KG1 (cell line): ENCODE measurements at regions not wholly inside any gene's neighbourhood (a gene's known extent, or its start where the extent isn't known, plus 50 kb on each side); places are given as distances from the start of the nearest gene placed in this dataset.
A peak's percentile ranks its signal among the peaks of the same experiment; 100 is the strongest.

Source experiments
- DNase-seq: peaks from one replicate; lab custom pipeline; 2025; lab: John Stamatoyannopoulos, UW

- no peak for DNase-seq
Observed at GRCh38 chr19:28405346-28405742, 807.6 kb downstream of the UQCRFS1 start.

GRCh38 chr19:28404472-28404871, 808.5 kb downstream of the UQCRFS1 start:
- no peak for DNase-seq

- no peak for DNase-seq
Observed at GRCh38 chr19:28403690-28404089, 809.3 kb downstream of the UQCRFS1 start.

GRCh38 chr19:28402701-28403290, 810.2 kb downstream of the UQCRFS1 start:
- no peak for DNase-seq

DNA sequence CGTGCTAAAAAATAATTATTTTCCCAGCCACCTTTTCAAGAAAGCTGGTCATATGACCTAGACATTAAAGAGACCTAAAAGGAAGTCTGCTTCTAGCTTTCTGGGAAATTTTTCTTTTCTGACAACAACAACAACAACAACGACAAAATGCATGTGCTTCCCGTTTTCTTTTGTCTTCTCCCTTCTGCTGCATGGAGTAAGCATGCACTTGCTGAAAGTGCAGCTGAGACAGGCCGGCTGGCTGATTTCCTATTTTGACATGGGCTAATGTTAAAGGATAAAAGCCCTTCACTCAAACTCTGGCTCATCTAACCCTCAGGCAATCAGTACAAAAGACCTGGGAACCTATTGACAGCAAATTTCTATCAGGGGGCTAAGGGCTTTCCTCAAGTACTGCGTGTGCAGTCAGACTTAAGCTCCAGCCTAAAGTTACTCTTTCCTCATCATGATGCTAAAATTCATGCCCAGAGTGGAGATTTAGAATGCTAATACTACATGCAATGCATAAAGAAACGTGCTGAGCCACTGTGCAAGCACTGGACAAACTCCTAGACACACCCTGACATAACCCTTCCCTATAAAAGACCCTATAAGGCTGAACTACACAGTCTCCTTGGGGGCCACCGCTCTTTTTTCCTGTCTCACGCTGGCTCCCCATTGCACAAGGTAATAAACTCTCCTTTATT, 811.1 kb downstream of the UQCRFS1 start:
- DNase-seq: no peak

DNA sequence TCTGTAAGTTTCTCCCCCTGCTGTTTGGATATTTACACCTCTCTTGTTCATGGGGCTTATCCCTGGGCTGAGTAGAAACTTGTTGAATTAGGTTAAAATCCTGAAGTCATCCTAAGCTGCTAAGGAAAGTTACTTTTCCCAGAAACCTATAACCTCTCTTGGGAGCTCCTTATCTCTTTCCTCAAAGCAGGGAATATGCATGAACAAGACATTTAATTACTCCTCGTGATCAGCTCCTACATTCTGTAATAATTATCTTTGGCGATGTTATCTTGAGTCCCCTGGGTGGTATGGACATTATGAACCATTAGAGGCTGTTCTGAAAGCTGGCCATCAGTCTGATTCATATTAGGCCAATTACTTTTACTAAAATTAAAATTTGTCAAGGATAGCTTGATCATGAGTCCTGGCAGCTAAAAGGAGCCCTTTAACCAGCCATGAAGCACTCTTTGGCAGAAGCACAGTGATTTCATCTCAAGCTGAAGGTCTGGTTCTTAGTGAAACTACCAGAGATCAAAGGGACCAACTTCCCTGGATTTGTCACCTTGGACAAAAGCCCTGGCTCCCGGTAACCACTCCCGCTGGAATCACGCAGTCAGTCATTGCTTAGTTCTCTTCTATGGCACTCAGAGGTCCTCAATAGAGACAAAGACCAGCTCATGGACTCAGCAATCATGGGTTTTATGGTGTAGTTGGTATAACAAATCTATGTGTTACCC, 811.8 kb downstream of the UQCRFS1 start:
- DNase-seq: no peak

DNA sequence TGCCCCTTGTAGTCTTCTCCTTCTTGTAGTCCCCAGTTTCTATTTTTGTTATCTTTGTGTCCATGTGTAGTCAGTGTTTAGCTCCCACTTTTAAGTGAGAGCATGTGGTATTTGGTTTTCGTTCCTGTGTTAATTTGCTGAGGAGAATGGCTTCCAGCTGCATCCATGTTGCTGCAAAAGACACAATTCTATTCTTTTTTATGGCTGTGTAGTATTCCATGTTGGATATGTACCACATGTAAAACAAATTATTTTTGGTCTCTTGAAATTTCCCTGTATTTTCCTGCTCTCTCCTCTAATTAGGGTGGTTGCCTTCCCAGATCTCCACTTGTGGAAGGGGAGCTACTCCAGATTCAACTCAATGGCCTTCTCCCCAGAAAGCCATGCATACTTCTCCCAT, 813.8 kb downstream of the UQCRFS1 start:
- no peak for DNase-seq

DNA sequence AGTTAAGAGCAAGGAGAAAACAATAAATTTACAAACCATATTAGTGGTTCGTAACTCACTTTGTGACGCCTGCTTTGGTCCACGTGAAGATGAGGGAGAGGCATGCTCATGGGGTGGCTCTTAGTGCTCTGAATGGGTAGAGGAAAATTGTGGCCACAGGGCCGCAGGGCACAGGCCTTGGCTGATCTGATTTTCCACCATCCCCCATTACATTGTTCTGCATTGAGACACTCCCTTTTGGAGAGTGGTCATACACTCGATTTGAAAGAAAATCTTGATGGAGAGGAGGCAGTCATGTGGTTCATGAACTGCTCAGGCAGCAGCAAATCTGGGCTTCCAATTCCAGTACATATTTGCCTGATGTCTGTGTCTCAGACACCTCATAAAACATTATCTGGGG, 815.2 kb downstream of the UQCRFS1 start:
- DNase-seq: no peak

DNA sequence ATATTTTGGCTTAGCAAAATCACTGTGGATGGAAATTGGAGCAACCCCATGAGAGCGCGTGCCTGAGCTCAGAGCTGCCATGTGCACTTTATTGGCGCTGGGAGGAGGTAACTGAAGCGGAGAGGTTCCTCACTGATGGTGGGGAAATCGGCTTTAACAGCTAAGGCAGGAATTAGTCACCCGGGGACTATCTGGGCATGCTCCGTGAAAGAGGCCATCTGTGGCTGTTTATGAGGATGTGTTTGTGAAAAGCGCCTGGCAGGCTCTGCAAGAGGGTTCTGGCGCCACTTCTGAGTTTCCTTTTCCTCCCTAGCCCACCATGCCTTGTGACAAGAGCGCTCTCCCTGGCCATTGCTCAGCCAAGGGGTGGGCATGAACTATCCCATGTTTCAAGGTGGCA, 815.6 kb downstream of the UQCRFS1 start:
- no peak for DNase-seq

GRCh38 chr19:28396287-28396831, 816.6 kb downstream of the UQCRFS1 start:
- no peak for DNase-seq

DNA sequence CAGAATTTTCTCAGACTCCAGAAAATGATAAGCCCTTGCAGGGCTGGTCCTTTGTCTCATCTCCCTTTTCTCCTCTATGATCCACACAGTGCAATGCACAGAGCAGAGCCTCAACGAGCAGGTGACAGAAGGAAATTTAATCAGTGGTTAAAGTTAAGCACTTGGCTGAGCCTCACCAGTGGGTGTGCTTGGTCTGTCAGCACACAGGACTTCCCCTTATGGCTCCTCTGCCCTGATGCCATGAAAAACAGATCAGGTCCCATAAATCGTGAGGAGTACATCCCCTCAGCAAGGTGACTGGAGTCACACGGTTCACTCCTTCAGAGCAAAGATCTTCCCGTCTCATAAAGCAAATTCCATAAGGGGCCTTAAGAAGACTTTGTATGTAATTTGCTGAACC, 818.2 kb downstream of the UQCRFS1 start:
- no peak for DNase-seq

- peak; percentile 47 for DNase-seq
Observed at GRCh38 chr19:28393574-28394336, 819.2 kb downstream of the UQCRFS1 start.

DNA sequence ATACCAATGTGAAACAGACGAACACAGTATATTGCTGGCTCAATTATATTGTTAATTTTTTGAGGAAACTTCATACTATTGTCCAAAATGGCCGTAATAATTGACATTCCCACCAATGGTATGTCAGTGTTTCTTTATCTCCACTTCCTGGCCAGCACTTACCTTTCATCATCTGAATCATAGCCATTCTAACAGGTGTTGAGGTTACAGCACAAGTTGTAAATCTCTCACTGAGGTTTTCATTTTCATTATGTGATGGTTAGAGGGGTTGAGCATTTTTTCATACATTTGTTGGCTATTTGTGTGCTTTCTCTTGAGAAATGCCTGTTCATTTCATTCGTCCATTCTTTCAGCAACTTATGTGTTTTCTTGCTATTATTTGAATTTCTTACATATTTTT, 824.0 kb downstream of the UQCRFS1 start:
- DNase-seq: no peak

- DNase-seq: no peak
Observed at GRCh38 chr19:28387507-28387906, 825.4 kb downstream of the UQCRFS1 start.

GRCh38 chr19:28386470-28386869, 826.5 kb downstream of the UQCRFS1 start:
- no peak for DNase-seq

DNA sequence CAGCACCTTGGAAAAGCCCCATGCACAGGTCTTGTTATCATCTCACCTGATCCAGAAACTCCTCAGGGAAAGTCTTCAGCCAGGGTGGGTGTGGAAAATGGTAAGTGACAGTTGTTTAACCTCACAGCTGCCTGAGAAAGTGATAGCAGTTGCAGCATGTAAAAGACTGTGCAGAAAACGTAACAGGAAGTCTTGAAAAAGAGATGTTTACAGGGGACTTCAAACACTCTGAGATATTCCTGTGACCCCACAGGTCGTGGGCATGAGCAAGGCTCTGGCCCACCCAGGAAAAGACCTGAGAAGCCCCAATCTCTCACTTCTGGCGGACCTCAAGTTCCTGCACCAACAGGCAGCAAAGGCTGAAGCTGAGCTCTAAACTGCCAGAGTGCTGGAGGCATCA, 826.9 kb downstream of the UQCRFS1 start:
- DNase-seq: no peak

- no peak for DNase-seq
Observed at GRCh38 chr19:28377077-28377476, 835.9 kb downstream of the UQCRFS1 start.

GRCh38 chr19:28374971-28375370, 838.0 kb downstream of the UQCRFS1 start:
- no peak for DNase-seq

- no peak for DNase-seq
Observed at GRCh38 chr19:28372576-28373247, 840.2 kb downstream of the UQCRFS1 start.

GRCh38 chr19:28367146-28367545, 845.8 kb downstream of the UQCRFS1 start:
- no peak for DNase-seq

DNA sequence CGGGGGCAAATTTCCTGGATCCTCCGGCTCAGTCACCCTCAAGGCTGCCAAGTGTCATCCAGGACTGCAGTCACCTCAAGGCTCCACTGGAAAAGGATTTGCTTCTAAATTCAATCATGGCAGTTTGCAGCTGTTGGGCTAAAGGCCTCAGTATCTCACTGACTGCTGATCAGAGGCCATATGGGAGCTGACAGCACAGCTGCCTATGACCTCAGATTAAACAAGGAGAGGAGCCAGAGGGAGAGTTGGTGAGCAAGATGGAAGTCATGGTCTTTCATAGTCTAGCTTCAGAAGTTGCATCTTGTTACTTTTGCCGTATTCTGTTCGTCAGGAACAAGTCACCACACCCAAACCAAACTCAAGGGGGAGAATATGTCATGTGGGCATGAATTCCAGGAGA, 849.7 kb downstream of the UQCRFS1 start:
- no peak for DNase-seq
